ENCODE measurements at regions not wholly inside any gene's neighbourhood (a gene's known extent, or its start where the extent isn't known, plus 50 kb on each side); places are given as distances from the start of the nearest gene placed in this dataset.

DNA sequence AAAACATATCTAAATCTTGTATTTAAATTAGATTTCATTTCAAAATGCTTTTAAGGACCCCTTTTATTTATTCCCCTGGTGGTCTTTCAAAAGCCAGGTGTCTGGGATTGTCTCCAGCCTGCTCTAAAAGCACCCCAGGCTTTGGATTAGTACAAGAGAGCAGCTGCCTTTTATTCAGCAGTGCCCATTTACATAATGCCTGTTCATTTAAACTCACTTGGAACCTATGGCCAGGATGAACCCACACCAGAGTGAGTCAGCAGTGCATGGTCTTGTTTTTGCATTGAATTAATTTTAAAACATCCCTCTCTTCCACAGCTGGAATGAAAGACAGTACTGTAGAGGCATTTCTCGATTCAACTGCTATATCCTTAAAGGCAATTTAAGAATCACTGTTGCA, 64.1 kb upstream of the TENM3 start:
- DNase-seq: no peak

GRCh38 chr4:182179751-182180150, 63.5 kb upstream of the TENM3 start:
- DNase-seq: no peak

DNA sequence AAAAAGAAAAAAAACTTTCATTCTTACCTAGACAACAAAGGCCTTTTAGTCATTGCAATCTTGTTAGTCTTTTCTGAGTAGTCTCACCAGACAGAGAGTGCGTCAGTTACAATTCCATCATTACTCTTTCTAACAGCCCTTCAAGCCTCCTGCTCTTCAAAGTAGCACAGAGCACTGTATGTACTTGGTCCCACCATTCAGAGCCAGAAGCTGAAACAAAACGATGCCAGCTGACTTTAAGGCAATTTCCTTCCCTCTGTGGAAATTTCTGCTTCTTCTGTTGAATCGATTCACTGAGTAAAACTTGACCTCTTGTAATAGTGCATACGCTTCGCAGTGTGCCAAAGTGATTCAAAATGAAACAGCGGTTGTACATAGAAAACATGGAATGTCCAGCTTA, 57.7 kb upstream of the TENM3 start:
- DNase-seq: no peak

GRCh38 chr4:182187674-182188073, 55.5 kb upstream of the TENM3 start:
- no peak for DNase-seq

- DNase-seq: no peak
These were observed 54.6 kb upstream of the TENM3 start for GRCh38 chr4:182188622-182189021.

DNA sequence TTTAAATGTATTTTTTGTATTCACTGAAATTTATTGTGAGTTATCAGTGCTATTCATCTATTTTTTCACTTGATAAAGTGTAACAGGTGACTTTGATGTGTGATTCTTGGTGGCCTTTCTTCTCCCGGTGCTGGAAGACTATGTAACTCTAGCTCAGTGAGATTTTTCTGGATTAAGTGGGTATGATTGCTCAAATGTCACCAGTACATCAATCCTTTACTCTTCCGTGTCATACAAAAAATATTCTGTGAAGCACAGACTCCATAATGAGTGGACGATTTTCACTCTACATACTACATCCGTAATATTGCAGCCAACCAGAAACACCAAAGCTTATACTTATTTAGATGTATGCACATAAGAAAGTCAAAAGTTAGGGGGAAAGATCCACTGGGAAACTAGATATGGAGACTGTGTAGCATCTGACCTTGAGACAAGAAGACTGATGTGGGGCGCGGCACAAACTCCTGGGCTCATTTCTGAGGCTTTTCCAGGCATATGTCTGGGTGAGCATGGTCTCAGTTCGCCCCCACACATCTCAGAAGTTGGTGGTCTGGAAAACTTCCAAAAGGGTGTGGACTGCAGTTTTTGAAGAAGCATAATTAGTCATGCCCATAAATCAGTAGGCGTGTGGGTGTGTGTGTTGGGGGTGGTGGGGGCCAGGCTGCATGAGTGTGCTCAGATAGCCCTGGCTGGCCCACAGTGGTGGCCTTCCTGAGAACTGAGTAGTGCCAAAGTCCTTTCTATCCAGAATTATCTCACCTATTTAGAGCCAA, 53.9 kb upstream of the TENM3 start:
- DNase-seq: no peak

GRCh38 chr4:182190306-182190705, 52.9 kb upstream of the TENM3 start:
- no peak for DNase-seq

DNA sequence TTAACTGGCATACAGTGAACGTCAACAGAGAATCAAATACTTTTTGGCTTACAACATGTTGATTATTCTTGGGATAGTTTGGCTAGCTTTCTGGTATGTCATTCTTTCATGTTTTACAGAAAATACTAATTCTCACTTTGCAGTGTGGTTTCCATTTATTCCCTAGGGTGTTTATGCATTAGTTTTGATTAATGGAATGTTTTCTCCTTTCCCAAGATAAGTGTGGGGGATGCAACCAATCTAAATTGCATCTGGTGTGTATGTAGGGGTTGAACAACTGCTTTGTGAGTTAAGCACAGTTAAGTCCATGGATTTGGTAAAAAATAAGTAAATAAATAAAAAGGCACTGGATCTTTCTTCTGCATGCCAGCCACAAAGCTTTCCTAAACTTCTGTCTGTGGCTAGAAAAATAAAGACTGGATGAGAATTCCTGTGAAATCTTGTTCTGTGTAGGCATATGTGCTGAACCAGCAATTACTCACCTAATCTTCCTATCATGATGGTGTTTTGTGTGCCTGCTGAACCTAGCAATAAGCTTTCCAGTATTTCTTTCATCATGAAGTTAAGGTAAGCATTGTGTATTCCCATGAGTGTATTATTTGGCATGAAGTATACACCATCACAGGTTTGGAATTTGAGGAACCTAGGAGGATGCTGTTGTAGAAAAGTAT, 50.6 kb upstream of the TENM3 start:
- DNase-seq: no peak

DNA sequence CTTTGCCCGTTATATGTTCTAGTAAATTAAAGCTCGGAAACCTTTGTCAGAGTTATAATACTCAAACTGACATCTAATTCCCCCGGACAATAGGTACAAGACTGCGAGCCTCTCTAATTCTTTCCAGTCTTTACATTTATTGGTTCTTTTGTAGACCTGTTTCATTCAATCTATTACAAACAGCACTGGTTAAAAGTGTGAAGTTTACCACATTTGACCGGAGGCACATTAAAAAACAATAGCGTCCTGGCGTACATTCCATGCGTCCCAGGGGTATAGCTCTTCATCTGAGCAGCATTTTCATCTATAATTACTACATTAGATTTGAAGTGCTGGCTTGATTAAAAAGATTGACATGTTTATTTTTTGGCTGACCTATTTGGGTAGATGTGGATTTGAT, 49.9 kb upstream of the TENM3 start:
- DNase-seq: no peak

All from activated naive CD4-positive, alpha-beta T cell (primary cell).